Femur (tissue), 1 donor: ENCODE measurements at regions not wholly inside any gene's neighbourhood (a gene's known extent, or its start where the extent isn't known, plus 50 kb on each side); places are given as distances from the start of the nearest gene placed in this dataset.

ENCODE experiments used
- DNase-seq: peaks from one replicate; pipeline ENCODE4 v3.0.0-alpha.2; 2017

DNA sequence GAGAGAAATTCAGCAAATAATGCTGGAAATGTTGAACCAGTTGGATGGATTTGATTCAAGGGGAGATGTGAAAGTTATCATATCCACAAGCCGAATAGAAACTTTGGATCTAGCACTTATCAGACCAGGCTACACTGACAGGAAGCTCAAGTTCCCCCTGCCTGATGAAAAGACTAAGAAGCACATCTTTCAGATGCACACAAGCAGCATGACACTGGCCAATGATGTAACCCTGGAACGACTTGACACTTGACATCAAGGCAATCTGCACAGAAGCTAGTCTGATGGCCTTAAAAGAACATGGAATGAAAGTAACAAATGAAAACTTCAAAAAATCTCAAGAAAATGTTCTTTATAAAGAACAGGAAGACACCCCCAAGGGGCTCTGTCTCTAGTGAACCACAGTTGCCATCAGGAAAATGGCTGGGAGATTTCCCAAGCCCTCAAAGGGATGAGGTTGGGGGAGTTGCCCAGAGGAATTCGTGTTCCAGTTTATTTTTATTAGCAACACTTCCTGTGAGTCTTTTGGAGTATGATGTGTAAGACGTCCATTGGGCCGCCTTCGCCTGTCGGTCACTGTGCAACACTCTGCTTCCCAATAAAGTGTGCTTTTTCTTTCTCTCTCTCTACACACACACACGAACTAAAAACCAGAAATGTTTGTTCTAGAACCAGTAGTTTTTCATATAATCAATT is 200.0 kb downstream of the HIBADH start:
- no peak for DNase-seq

DNA sequence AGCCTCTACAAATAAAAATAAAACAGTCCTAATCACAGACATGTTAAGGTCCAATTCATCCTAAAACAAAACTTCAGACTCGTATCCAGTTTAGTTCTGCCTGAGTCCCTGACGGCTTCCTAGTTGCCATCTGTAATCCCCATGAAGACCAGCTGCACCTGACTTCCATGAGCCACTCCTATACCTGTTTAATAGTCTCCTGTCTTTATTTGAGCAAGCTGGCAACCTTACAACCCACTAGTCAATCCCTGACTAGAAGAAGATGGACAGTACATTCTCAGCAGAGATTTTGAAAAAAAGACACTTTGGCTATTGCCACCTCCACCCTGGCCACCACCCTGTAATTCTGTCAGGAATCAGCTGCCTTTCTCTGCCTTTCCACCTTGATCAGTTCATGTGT is 197.7 kb downstream of the HIBADH start:
- DNase-seq: no peak

DNA sequence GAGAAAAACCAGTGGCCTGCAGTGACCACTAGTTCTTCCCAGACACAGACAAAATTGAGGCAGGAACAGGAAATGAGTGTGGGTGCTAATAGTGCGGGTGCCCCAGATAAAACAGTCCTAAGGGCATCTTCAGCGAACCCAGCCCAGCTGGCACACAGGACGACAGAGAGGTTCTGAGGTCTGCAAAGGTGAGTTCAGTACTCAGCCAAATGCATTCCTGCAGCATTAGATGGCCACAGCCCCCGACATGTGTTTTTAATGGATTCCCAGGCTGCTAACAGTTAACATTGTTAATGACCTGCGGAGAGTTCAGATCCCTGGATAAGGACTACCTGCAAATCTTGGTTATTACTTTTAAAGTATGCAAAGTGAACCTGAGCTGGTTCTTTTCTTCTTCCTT is 196.0 kb downstream of the HIBADH start:
- no peak for DNase-seq

DNA sequence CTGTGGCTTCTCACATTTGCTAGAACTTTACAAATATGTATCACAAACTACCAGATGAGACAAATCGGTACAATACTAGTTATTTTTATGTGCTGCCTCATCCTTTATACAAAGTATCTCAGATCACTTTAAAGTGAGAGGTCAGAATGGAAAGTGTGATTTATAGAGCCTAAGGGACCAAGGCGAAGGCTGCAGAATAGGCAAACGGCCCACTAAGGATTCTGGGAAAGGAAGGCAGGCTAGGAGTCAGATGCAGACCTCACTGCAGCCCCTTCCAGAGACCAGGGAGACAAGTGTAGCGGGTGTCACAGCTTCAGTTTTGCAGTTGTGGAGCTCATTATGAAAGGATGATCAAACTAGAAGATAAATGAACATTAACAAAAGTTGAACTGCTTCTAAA is 190.6 kb downstream of the HIBADH start:
- DNase-seq: no peak
